Smooth muscle cell (in vitro differentiated cells): ENCODE measurements at regions not wholly inside any gene's neighbourhood (a gene's known extent, or its start where the extent isn't known, plus 50 kb on each side); places are given as distances from the start of the nearest gene placed in this dataset.

ENCODE experiments used
- DNase-seq: peaks from one replicate; lab custom pipeline; 2025; ENCODE audit not compliant: unreplicated experiment; lab: John Stamatoyannopoulos, UW
- H2AFZ ChIP-seq: fragments of 200-600 bp; sonication (generic); 2 replicates; pipeline ENCODE4 v1.6.0; 2016; ENCODE audit warnings: antibody characterized with exemption, low read depth, mild to moderate bottlenecking
- H3F3A ChIP-seq: fragments of 200-600 bp; sonication (generic); 2 replicates; pipeline ENCODE4 v1.6.0; 2017; ENCODE audit warnings: antibody characterized with exemption, low read depth
- H3K27ac ChIP-seq: fragments of 200-600 bp; sonication (generic); 2 replicates; pipeline ENCODE4 v1.5.1; 2016; ENCODE audit warnings: low read depth, mild to moderate bottlenecking
- H3K27me3 ChIP-seq: fragments of 200-600 bp; sonication (generic); 2 replicates; pipeline ENCODE4 v1.6.1; 2016; ENCODE audit warnings: low read depth, mild to moderate bottlenecking
- H3K36me3 ChIP-seq: fragments of 200-600 bp; sonication (generic); 2 replicates; pipeline ENCODE4 v1.5.1; 2016; ENCODE audit warnings: low read depth
- H3K4me1 ChIP-seq: fragments of 200-600 bp; sonication (generic); 2 replicates; pipeline ENCODE4 v1.5.1; 2016; ENCODE audit warnings: low read depth
- H3K4me2 ChIP-seq: fragments of 200-600 bp; sonication (generic); 2 replicates; pipeline ENCODE4 v1.6.0; 2016; ENCODE audit warnings: mild to moderate bottlenecking
- H3K4me3 ChIP-seq: fragments of 200-600 bp; sonication (generic); 2 replicates; pipeline ENCODE4 v1.5.1; 2016; ENCODE audit warnings: mild to moderate bottlenecking
- H3K79me2 ChIP-seq: fragments of 200-600 bp; sonication (generic); 2 replicates; pipeline ENCODE4 v1.6.0; 2016; ENCODE audit warnings: low read depth, mild to moderate bottlenecking
- H3K9ac ChIP-seq: fragments of 200-600 bp; sonication (generic); 2 replicates; pipeline ENCODE4 v1.6.0; 2016; ENCODE audit warnings: low read depth
- H3K9me3 ChIP-seq: fragments of 200-600 bp; sonication (generic); replicated peaks from 2 replicates; pipeline ENCODE4 v1.5.1; 2016; ENCODE audit warnings: low read depth
- H4K20me1 ChIP-seq: fragments of 200-600 bp; sonication (generic); 2 replicates; pipeline ENCODE4 v1.6.0; 2016; ENCODE audit warnings: low read depth
- WGBS: methylation state at CpG from one replicate; pipeline ENCODE4 v1.1.7; 2016; ENCODE audit warnings: low lambda C conversion rate; 5-methylcytosine and 5-hydroxymethylcytosine counted together
- TF ChIP-seq, protein P1 (sequence below): fragments of 200-600 bp; sonication (generic); IDR thresholded peaks from 2 replicates; pipeline ENCODE4 v1.5.1; 2017; ENCODE audit warnings: borderline replicate concordance, mild to moderate bottlenecking, antibody characterized with exemption; ENCODE audit not compliant: insufficient read depth, poor library complexity, severe bottlenecking

DNA sequence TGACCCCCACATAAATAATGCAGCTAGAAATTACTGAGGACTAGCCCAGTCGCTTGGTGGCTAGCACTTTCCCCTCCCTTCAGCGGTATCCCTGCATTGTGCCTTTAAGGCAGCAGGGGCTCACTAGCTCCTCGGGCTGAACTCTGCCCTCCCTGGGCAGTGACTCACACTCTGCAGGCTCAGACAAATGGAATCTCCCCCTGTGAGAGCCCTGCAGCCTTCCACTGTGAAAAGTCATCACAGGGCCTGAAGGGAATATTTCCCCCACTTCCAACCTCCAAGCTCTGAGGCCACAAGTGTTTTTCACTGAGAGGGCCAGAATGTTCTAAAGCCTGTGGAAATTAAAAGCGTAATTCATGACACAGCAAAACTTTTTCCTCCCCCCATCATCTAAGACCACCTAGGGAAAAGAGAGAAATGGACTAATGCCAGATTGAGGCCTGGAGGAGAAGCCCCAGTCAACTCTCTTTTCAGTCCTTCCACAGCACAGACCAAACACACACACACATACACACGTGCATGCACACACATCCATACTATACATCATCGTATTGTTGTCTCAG lies 93.6 kb upstream of the COL1A2 start:
- TF ChIP-seq, protein P1, sequence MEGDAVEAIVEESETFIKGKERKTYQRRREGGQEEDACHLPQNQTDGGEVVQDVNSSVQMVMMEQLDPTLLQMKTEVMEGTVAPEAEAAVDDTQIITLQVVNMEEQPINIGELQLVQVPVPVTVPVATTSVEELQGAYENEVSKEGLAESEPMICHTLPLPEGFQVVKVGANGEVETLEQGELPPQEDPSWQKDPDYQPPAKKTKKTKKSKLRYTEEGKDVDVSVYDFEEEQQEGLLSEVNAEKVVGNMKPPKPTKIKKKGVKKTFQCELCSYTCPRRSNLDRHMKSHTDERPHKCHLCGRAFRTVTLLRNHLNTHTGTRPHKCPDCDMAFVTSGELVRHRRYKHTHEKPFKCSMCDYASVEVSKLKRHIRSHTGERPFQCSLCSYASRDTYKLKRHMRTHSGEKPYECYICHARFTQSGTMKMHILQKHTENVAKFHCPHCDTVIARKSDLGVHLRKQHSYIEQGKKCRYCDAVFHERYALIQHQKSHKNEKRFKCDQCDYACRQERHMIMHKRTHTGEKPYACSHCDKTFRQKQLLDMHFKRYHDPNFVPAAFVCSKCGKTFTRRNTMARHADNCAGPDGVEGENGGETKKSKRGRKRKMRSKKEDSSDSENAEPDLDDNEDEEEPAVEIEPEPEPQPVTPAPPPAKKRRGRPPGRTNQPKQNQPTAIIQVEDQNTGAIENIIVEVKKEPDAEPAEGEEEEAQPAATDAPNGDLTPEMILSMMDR, result no peak
- Histone ChIP-seq H3K27ac (peak overlapping the region; percentile 94), H2AFZ (no peak overlapping the region), H3K27me3 (no peaks in the 10 kb centered on the region), H3K9me3 (no peaks in the 10 kb centered on the region), H3K79me2 (peaks cover 46% of the 10 kb centered on the region), H3K4me3 (no peak overlapping the region), H4K20me1 (no peaks in the 10 kb centered on the region), H3K9ac (peak overlapping the region; percentile 79), H3K4me1 (peaks cover 50% of the 10 kb centered on the region), H3F3A (peaks cover 34% of the 10 kb centered on the region), H3K4me2 (peak overlapping the region; percentile 82), H3K36me3 (no peaks in the 10 kb centered on the region)
- WGBS, result 3% methylated on average over 6 of the region's 6 CpGs
- peak; percentile 44 for DNase-seq

DNA sequence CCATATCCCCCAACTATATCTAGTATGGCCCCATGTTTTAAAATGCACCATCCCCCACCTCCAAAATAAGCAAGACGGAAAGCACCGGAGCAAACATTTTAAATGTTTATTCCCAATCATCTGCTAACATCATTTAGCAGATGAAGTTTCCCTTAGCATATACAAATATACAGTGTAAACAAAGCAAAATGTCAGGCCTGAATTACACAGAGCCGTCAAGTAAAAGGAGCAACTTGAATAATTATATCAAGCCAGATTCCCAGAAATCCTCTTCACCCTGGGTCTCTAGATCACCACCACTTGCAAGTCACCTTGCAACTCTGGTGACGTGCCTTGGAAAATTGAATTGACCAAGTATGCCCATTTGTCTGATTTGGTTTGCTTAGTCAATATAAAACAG lies 91.6 kb upstream of the COL1A2 start:
- H3K79me2 ChIP-seq, result peaks cover 33% of the 10 kb centered on the region
- H3K36me3 ChIP-seq, result no peaks in the 10 kb centered on the region
- peaks cover 23% of the 10 kb centered on the region for H3F3A ChIP-seq
- WGBS, result 63% methylated on average over 4 of the region's 4 CpGs
- peak overlapping the region; percentile 94 for H3K27ac ChIP-seq
- peak overlapping the region; percentile 79 for H3K9ac ChIP-seq
- H3K9me3 ChIP-seq, result no peaks in the 10 kb centered on the region
- peak overlapping the region; percentile 70 for H2AFZ ChIP-seq
- TF ChIP-seq, protein P1, result no peak
- no peak for DNase-seq
- peaks cover 44% of the 10 kb centered on the region for H3K4me1 ChIP-seq
- peak overlapping the region; percentile 8 for H3K4me3 ChIP-seq
- no peaks in the 10 kb centered on the region for H3K27me3 ChIP-seq
- no peaks in the 10 kb centered on the region for H4K20me1 ChIP-seq
- peak overlapping the region; percentile 82 for H3K4me2 ChIP-seq

DNA sequence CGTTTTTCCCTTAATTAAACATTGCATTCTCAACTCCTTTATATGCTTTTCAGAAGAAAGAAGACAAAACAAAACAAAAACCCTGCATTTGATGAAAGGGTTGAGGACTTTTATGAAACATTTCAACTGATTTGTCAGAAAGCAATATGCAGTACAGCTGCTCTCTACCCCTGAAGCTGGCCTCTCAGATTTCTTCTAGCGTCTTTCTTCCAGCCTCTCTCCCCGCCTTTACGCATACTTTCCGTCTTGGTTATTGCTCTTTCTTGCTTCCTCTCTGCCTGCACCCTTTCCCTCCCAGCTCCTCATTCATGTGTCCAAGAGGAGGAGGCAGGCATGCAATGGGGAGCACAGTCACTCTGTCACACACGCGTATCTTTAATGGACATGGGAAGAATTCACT lies 91.0 kb upstream of the COL1A2 start:
- Histone ChIP-seq H4K20me1 (no peaks in the 10 kb centered on the region), H3K79me2 (peaks cover 27% of the 10 kb centered on the region), H3K27me3 (no peaks in the 10 kb centered on the region), H3K36me3 (no peaks in the 10 kb centered on the region), H3K4me3 (peak overlapping the region; percentile 8), H3F3A (peaks cover 19% of the 10 kb centered on the region), H2AFZ (peak overlapping the region; percentile 70), H3K9ac (peak overlapping the region; percentile 79), H3K4me2 (peak overlapping the region; percentile 82), H3K27ac (peak overlapping the region; percentile 94), H3K9me3 (no peaks in the 10 kb centered on the region), H3K4me1 (peaks cover 39% of the 10 kb centered on the region)
- DNase-seq, result no peak
- TF ChIP-seq, protein P1, result no peak
- 10% methylated on average over 7 of the region's 7 CpGs for whole genome bisulfite sequencing

DNA sequence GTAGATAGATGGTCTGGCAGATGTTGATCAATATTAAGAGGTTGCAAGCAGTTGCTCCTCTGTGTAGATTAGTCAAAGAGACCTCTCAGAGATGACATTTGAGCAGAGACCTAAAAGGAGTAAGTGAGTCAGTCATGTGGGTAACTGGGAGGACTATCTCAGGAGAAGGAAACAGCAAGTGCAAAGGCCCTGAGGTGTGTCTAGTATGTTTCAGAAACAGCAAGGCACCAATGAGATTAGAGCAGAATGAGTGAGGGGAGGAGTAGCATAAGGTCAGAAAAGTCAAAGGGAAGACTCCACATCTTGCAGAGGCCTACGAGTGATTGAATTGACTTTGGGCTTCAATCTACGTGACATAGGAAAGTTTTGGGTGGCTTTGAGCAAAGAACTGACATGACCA lies 89.8 kb upstream of the COL1A2 start:
- no peak overlapping the region for H3K9ac ChIP-seq
- peaks cover 30% of the 10 kb centered on the region for H3K4me1 ChIP-seq
- no peak overlapping the region for H3K4me3 ChIP-seq
- 96% methylated on average over 2 of the region's 2 CpGs for WGBS
- TF ChIP-seq, protein P1, result no peak
- no peaks in the 10 kb centered on the region for H3K9me3 ChIP-seq
- H2AFZ ChIP-seq, result no peak overlapping the region
- H3K27ac ChIP-seq, result peak overlapping the region; percentile 94
- no peaks in the 10 kb centered on the region for H3K36me3 ChIP-seq
- H3F3A ChIP-seq, result peaks cover 13% of the 10 kb centered on the region
- peaks cover 23% of the 10 kb centered on the region for H3K79me2 ChIP-seq
- no peaks in the 10 kb centered on the region for H3K27me3 ChIP-seq
- DNase-seq, result no peak
- no peak overlapping the region for H3K4me2 ChIP-seq
- no peaks in the 10 kb centered on the region for H4K20me1 ChIP-seq
